Brain microvascular endothelial cell (primary cell): ENCODE measurements at regions not wholly inside any gene's neighbourhood (a gene's known extent, or its start where the extent isn't known, plus 50 kb on each side); places are given as distances from the start of the nearest gene placed in this dataset.
"Not testable (repeated sequence)": the region's sequence is repeated elsewhere in the genome, so short reads cannot be mapped to it uniquely, and the experiment has no call there.

ENCODE experiments used
- DNase-seq: peaks from one replicate; pipeline ENCODE4 v3.0.0-alpha.2; 2020
- H3K27ac ChIP-seq: fragments of 250-450 bp; sonication (Bioruptor Pico); 2 replicates; pipeline ENCODE4 v1.5.1; 2020; ENCODE audit warnings: mild to moderate bottlenecking, moderate library complexity
- H3K27me3 ChIP-seq: fragments of 250-450 bp; sonication (Bioruptor Pico); replicated peaks from 2 replicates; pipeline ENCODE4 v1.5.1; 2020; ENCODE audit warnings: mild to moderate bottlenecking
- H3K36me3 ChIP-seq: fragments of 250-450 bp; sonication (Bioruptor Pico); replicated peaks from 2 replicates; pipeline ENCODE4 v1.5.1; 2020; ENCODE audit warnings: mild to moderate bottlenecking
- H3K4me3 ChIP-seq: 2 replicates; pipeline ENCODE4 v1.5.1; 2011; ENCODE audit warnings: low read depth, mild to moderate bottlenecking, control low read depth, low read length, moderate library complexity
- in situ Hi-C: cut with HindIII; loops from 2 replicates; pipeline ENCODE4 v1.10.0; 2017; ENCODE audit warnings: low sequenced_read_pairs, low pct_ligation_motif_present
- TF ChIP-seq, protein P1 (sequence below): IDR thresholded peaks from 2 replicates; pipeline ENCODE4 v1.5.1; 2011; ENCODE audit warnings: low read depth, mild to moderate bottlenecking, moderate library complexity, low read length, control low read depth, inconsistent platforms; ENCODE audit errors: missing control alignments

DNA sequence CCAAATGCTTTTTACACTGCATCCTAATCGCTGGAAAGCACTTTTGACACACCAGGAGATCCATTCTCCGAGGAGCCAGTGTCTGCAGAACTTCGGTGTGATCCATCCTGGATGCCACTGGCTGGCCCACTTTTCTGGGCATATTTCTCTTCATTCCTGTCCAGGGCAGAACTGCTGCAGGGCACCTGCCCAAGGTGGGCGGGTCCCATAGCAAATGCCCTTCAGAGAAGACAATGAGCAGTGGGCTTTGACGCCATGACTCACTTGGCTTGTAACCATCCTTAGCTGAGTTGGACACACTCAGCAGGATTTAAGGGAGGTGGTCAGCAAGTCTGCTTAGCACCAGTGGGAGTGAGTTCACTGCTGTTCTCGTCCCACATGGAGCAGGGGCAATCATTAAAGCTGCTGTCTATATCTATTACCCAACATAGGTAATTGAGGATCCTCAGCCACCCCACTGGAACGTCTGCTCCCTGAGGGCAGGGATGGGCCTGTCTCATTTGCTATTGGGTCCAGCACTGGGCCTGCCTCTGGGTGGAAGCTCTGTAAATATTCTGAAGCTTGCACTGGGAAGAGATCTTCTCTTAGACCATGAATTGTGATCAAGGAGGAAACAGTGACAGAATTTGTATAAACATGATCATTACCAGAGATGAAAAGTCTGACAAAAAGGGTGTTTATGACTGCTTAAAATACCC, 112.7 kb upstream of the IQSEC1 start:
- no peak for DNase-seq
- Histone ChIP-seq H3K27me3 (no peaks in the 10 kb centered on the region), H3K27ac (no peak overlapping the region), H3K4me3 (no peak overlapping the region), H3K36me3 (no peaks in the 10 kb centered on the region)
- in situ Hi-C loops: no loop called here
- TF ChIP-seq, protein P1, sequence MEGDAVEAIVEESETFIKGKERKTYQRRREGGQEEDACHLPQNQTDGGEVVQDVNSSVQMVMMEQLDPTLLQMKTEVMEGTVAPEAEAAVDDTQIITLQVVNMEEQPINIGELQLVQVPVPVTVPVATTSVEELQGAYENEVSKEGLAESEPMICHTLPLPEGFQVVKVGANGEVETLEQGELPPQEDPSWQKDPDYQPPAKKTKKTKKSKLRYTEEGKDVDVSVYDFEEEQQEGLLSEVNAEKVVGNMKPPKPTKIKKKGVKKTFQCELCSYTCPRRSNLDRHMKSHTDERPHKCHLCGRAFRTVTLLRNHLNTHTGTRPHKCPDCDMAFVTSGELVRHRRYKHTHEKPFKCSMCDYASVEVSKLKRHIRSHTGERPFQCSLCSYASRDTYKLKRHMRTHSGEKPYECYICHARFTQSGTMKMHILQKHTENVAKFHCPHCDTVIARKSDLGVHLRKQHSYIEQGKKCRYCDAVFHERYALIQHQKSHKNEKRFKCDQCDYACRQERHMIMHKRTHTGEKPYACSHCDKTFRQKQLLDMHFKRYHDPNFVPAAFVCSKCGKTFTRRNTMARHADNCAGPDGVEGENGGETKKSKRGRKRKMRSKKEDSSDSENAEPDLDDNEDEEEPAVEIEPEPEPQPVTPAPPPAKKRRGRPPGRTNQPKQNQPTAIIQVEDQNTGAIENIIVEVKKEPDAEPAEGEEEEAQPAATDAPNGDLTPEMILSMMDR: no peak

DNA sequence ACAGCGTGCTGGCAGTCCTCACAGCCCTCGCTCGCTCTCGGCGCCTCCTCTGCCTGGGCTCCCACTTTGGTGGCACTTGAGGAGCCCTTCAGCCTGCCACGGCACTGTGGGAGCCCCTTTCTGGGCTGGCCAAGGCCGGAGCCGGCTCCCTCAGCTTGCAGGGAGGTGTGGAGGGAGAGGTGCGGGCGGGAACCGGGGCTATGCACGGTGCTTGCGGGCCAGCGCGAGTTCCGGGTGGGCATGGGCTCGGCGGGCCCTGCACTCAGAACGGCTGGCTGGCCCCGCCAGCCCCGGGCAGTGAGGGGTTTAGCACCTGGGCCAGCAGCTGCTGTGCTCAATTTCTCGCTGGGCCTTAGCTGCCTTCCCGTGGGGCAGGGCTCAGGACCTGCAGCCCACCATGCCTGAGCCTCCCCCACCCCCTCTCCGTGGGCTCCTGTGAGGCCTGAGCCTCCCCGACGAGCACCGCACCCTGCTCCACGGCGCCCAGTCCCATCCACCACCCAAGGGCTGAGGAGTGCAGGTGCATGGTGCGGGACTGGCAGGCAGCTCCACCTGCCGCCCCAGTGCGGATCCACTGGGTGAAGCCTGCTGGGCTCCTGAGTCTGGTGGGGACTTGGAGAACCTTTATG, 106.5 kb upstream of the IQSEC1 start:
- in situ Hi-C loops, H3K36me3 ChIP-seq, H3K27ac ChIP-seq, H3K4me3 ChIP-seq, H3K27me3 ChIP-seq, DNase-seq: not testable (repeated sequence)

DNA sequence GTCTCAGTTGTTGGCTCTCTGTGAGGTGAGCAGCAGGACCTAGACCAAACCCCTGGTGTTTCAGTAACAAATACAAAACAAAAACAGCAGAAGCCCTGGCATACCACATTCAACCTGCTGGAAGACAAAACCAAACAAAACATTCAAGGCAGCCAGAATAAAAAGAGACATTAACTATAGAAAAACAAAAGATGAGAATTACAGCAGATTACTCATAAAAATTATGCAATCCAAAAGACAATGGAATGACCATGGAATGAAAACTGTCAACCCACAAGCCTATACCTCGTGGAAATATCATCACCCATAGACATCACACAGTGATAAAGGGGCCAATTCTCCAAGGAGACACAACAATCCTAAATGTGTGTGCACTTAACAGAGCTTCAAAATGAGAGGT, 106.0 kb upstream of the IQSEC1 start:
- in situ Hi-C loops: no loop called here
- TF ChIP-seq, protein P1: no peak
- H3K27ac ChIP-seq: no peak overlapping the region
- no peaks in the 10 kb centered on the region for H3K27me3 ChIP-seq
- no peaks in the 10 kb centered on the region for H3K36me3 ChIP-seq
- no peak for DNase-seq
- H3K4me3 ChIP-seq: no peak overlapping the region

DNA sequence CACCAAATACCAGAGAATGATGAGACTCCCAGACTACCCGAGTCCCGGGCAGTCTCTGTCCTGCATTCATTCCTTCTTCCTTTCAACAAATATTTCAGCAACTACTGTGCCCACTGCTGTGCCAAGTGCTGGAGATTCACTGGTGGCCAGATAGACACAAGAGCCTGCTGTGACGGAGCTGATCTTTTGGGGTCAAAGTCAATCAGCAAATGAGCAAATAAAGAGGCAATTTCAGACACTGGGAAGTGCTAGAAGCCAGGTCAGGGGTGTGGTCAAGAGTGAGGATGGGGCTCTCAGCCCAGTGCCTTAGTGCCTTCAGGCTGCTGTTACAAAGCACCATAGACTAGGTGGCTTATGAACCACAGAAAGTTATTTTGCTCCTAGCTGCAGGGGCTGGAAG, 104.9 kb upstream of the IQSEC1 start:
- no peaks in the 10 kb centered on the region for H3K36me3 ChIP-seq
- no peak overlapping the region for H3K4me3 ChIP-seq
- TF ChIP-seq, protein P1: no peak
- no peaks in the 10 kb centered on the region for H3K27me3 ChIP-seq
- no peak for DNase-seq
- H3K27ac ChIP-seq: no peak overlapping the region
- in situ Hi-C loops: no loop called here

DNA sequence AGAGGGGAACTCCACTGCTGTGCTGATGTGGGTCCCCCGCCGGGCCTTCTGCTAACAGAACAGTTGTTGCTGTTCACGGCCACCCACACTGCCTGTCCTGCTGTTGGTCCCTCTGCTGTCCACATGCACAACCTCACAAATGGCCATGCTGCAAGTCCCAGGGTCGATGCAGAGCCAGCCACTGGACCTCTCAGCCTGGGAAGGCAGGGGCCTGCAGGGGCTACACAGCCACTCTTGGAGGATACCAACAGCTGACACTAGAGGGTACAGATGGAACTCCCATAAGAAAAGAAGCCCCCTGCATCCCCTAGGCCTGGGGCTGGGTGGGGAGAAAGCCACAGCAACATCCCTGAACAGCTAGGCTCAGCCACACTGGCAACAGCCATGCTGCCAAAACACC, 104.4 kb upstream of the IQSEC1 start:
- Histone ChIP-seq H3K27me3 (no peaks in the 10 kb centered on the region), H3K27ac (no peak overlapping the region), H3K4me3 (no peak overlapping the region), H3K36me3 (no peaks in the 10 kb centered on the region)
- TF ChIP-seq, protein P1: no peak
- in situ Hi-C loops: no loop called here
- DNase-seq: no peak

DNA sequence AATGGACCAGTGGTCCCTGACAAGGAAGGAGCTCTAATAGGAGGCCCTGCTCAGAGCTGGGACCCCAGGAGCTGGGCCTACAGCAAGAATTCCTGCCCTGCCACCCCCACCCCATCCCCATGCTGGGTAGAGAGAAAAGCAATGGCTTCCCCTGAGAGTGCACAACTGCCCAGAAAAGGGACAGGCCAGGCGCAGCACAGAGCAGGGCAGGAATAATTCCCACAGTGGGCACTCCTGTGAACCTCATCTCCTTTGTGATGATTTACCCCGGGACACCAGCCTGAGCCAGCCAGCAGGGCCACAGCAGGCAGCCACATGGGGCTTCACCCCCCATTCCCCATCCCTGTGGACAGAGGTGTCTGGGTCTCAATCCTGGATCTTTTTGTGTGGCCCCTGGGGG, 104.0 kb upstream of the IQSEC1 start:
- H3K27me3 ChIP-seq: no peaks in the 10 kb centered on the region
- TF ChIP-seq, protein P1: no peak
- H3K4me3 ChIP-seq: no peak overlapping the region
- no peak for DNase-seq
- H3K36me3 ChIP-seq: no peaks in the 10 kb centered on the region
- H3K27ac ChIP-seq: no peak overlapping the region
- in situ Hi-C loops: no loop called here
